Neural cell (in vitro differentiated cells): ENCODE measurements at regions not wholly inside any gene's neighbourhood (a gene's known extent, or its start where the extent isn't known, plus 50 kb on each side); places are given as distances from the start of the nearest gene placed in this dataset.

Experiments
- H2AFZ ChIP-seq: fragments of 200-600, 300-800 bp; sonication (generic), shearing (Covaris generic); 2 replicates; pipeline ENCODE4 v1.6.0; 2014; ENCODE audit warnings: low read depth, mild to moderate bottlenecking, antibody characterized with exemption, low read length, moderate library complexity
- H3F3A ChIP-seq: fragments of 200-600 bp; shearing (Covaris generic); 2 replicates; pipeline ENCODE4 v1.6.1; 2016; ENCODE audit warnings: mild to moderate bottlenecking, moderate library complexity, mixed read lengths, antibody characterized with exemption, low read length; ENCODE audit not compliant: insufficient read depth, poor library complexity, severe bottlenecking
- H3K27ac ChIP-seq: fragments of 200-600, 300-800 bp; sonication (generic), shearing (Covaris generic); 2 replicates; pipeline ENCODE4 v1.5.1; 2014; ENCODE audit warnings: mild to moderate bottlenecking, low read length, moderate library complexity
- H3K27me3 ChIP-seq: fragments of 300-800, 200-600 bp; sonication (generic), shearing (Covaris generic); 2 replicates; pipeline ENCODE4 v1.6.0; 2014; ENCODE audit warnings: mild to moderate bottlenecking, low read depth, low read length, moderate library complexity; ENCODE audit not compliant: insufficient read depth
- H3K36me3 ChIP-seq: fragments of 300-800, 200-600 bp; sonication (generic), shearing (Covaris generic); 2 replicates; pipeline ENCODE4 v1.5.1; 2014; ENCODE audit warnings: mild to moderate bottlenecking, antibody characterized with exemption, low read length, moderate library complexity; ENCODE audit not compliant: insufficient read depth
- H3K4me2 ChIP-seq: fragments of 300-800, 200-600 bp; sonication (generic), shearing (Covaris generic); 2 replicates; pipeline ENCODE4 v1.6.0; 2014; ENCODE audit warnings: mild to moderate bottlenecking, low read length
- H3K4me3 ChIP-seq: fragments of 300-800, 200-600 bp; sonication (generic), shearing (Covaris generic); 2 replicates; pipeline ENCODE4 v1.5.1; 2014; ENCODE audit warnings: mild to moderate bottlenecking, low read length, moderate library complexity
- H3K79me2 ChIP-seq: fragments of 200-600 bp; shearing (Covaris generic); replicated peaks from 2 replicates; pipeline ENCODE4 v1.6.0; 2014; ENCODE audit warnings: mild to moderate bottlenecking, low read length, moderate library complexity; ENCODE audit not compliant: insufficient read depth
- H3K9ac ChIP-seq: fragments of 300-800, 200-600 bp; sonication (generic), shearing (Covaris generic); 2 replicates; pipeline ENCODE4 v1.6.1; 2016; ENCODE audit warnings: mild to moderate bottlenecking, low read length, mixed read lengths
- H3K9me2 ChIP-seq: fragments of 200-600 bp; shearing (Covaris generic); 2 replicates; pipeline ENCODE4 v1.6.1; 2016; ENCODE audit warnings: mild to moderate bottlenecking, low read length, mixed read lengths; ENCODE audit not compliant: insufficient read depth
- H3K9me3 ChIP-seq: fragments of 200-600, 300-800 bp; sonication (generic), shearing (Covaris generic); 2 replicates; pipeline ENCODE4 v1.6.1; 2016; ENCODE audit warnings: mild to moderate bottlenecking, mixed run types, low read length, moderate library complexity, mixed read lengths
- H4K20me1 ChIP-seq: fragments of 200-600 bp; shearing (Covaris generic); 2 replicates; pipeline ENCODE4 v1.6.1; 2016; ENCODE audit warnings: mild to moderate bottlenecking, mixed run types; ENCODE audit not compliant: insufficient read depth
- CTCF ChIP-seq: fragments of 450-650 bp; IDR thresholded peaks from 2 replicates; pipeline ENCODE4 v1.5.1; 2014; ENCODE audit warnings: antibody characterized with exemption, mild to moderate bottlenecking, moderate library complexity; ENCODE audit not compliant: poor library complexity, severe bottlenecking
- EP300 ChIP-seq: fragments of 450-650 bp; conservative IDR thresholded peaks from 2 replicates; pipeline ENCODE4 v1.6.1; 2014; ENCODE audit warnings: antibody characterized with exemption, mild to moderate bottlenecking, moderate library complexity; ENCODE audit not compliant: poor library complexity, severe bottlenecking
- EZH2 ChIP-seq: fragments of 200-600, 300-800 bp; shearing (Covaris generic), sonication (generic); IDR thresholded peaks from 2 replicates; pipeline ENCODE4 v1.6.1; 2014; ENCODE audit warnings: antibody characterized with exemption, low read length, borderline replicate concordance, mild to moderate bottlenecking; ENCODE audit not compliant: insufficient read depth, poor library complexity, severe bottlenecking
- MXI1 ChIP-seq: fragments of 450-650 bp; conservative IDR thresholded peaks from 2 replicates; pipeline ENCODE4 v1.6.1; 2014; ENCODE audit warnings: antibody characterized with exemption, mild to moderate bottlenecking; ENCODE audit not compliant: poor library complexity, severe bottlenecking
- POLR2AphosphoS5 ChIP-seq: IDR thresholded peaks from 2 replicates; pipeline ENCODE4 v1.6.1; 2012
- RAD21 ChIP-seq: fragments of 450-650 bp; conservative IDR thresholded peaks from 2 replicates; pipeline ENCODE4 v1.6.1; 2014; ENCODE audit warnings: antibody characterized with exemption, mild to moderate bottlenecking, moderate library complexity
- REST ChIP-seq: IDR thresholded peaks from 2 replicates; pipeline ENCODE4 v1.6.1; 2012; ENCODE audit warnings: borderline replicate concordance
- SMC3 ChIP-seq: fragments of 450-650 bp; conservative IDR thresholded peaks from 2 replicates; pipeline ENCODE4 v1.6.1; 2014; ENCODE audit warnings: antibody characterized with exemption, mild to moderate bottlenecking, moderate library complexity; ENCODE audit not compliant: poor library complexity
- TAF1 ChIP-seq: IDR thresholded peaks from 2 replicates; pipeline ENCODE4 v1.6.1; 2012; ENCODE audit warnings: low read depth

GRCh38 chr6:21802175-21802822, 208.7 kb downstream of the SOX4 start:
- Histone ChIP-seq H3K9ac (peak overlapping the region; percentile 62), H3K9me2 (no peaks in the 10 kb centered on the region), H4K20me1 (no peaks in the 10 kb centered on the region), H3K4me2 (peak overlapping the region; percentile 75), H3K27ac (peak overlapping the region; percentile 92), H3K36me3 (no peaks in the 10 kb centered on the region), H3K79me2 (peaks cover 7% of the 10 kb centered on the region), H3F3A (peaks cover 9% of the 10 kb centered on the region), H3K9me3 (no peaks in the 10 kb centered on the region), H3K4me3 (peak overlapping the region; percentile 57), H2AFZ (no peak overlapping the region), H3K27me3 (no peaks in the 10 kb centered on the region)
- TF ChIP-seq SMC3 (peak; percentile 52), POLR2AphosphoS5 (peak; percentile 61), EZH2 (no peak), CTCF (peak; percentile 30), TAF1 (peak; percentile 32), REST (peak; percentile 98), MXI1 (no peak), RAD21 (peak; percentile 49), EP300 (peak; percentile 94)

- TF ChIP-seq MXI1 (no peak), REST (no peak), EZH2 (no peak), TAF1 (no peak), RAD21 (no peak), CTCF (no peak), EP300 (no peak), SMC3 (no peak), POLR2AphosphoS5 (no peak)
- no peak overlapping the region for H3K27ac ChIP-seq
Observed at GRCh38 chr6:21804941-21805610, 211.5 kb downstream of the SOX4 start.

More at GRCh38 chr6:21804941-21805610, 211.5 kb downstream of the SOX4 start:
- Histone ChIP-seq H3K4me2 (no peak overlapping the region), H3K9me3 (no peaks in the 10 kb centered on the region), H3F3A (peaks cover 9% of the 10 kb centered on the region), H2AFZ (no peak overlapping the region), H3K36me3 (no peaks in the 10 kb centered on the region), H4K20me1 (no peaks in the 10 kb centered on the region), H3K4me3 (no peak overlapping the region), H3K79me2 (peaks cover under 1% of the 10 kb centered on the region), H3K9me2 (no peaks in the 10 kb centered on the region), H3K27me3 (no peaks in the 10 kb centered on the region), H3K9ac (no peak overlapping the region)
